RWPE1 (cell line): ENCODE measurements at regions not wholly inside any gene's neighbourhood (a gene's known extent, or its start where the extent isn't known, plus 50 kb on each side); places are given as distances from the start of the nearest gene placed in this dataset.

Experiments used
- CTCF ChIA-PET: fragments of 350-600 bp; sonication (Branson Sonifier 250); formaldehyde crosslinking; extraction: SDS; loops from one replicate; lab custom pipeline; 2021; lab: Yijun Ruan, JAX
- POLR2A ChIA-PET: fragments of 400-600 bp; formaldehyde crosslinking; extraction: SDS; loops from one replicate; lab custom pipeline; 2020; ENCODE audit warnings: antibody characterized with exemption; ENCODE audit not compliant: low non-redundant PET; lab: Yijun Ruan, JAX
- DNase-seq: peaks from one replicate; pipeline ENCODE4 v3.0.0; 2012; ENCODE audit warnings: low spot score
- H3K27ac ChIP-seq: fragments of 450-650 bp; 2 replicates; pipeline ENCODE4 v1.5.1; 2017
- CTCF ChIP-seq: fragments of 450-650 bp; conservative IDR thresholded peaks from 2 replicates; pipeline ENCODE4 v1.5.1; 2017; ENCODE audit warnings: low read depth, mild to moderate bottlenecking

GRCh38 chr13:19266979-19267378 lies 85.4 kb upstream of the TUBA3C start:
- POLR2A ChIA-PET = no interaction called here
- no peak for TF ChIP-seq CTCF
- DNase-seq = no peak
- H3K27ac ChIP-seq = no peak overlapping the region
- CTCF ChIA-PET = no interaction called here

- no peak for TF ChIP-seq CTCF
- ChIA-PET CTCF (no interaction called here), POLR2A (no interaction called here)
- no peak for DNase-seq
- H3K27ac ChIP-seq = no peak overlapping the region
Observed at GRCh38 chr13:19264711-19265110, 83.1 kb upstream of the TUBA3C start.

- CTCF ChIA-PET = no interaction called here
- DNase-seq = no peak
- no peak overlapping the region for H3K27ac ChIP-seq
- no peak for TF ChIP-seq CTCF
- POLR2A ChIA-PET = no interaction called here
Observed at GRCh38 chr13:19252381-19252780, 70.8 kb upstream of the TUBA3C start.

- CTCF ChIA-PET = no interaction called here
- no peak for TF ChIP-seq CTCF
- POLR2A ChIA-PET = no interaction called here
- no peak overlapping the region for H3K27ac ChIP-seq
- DNase-seq = no peak
Observed at GRCh38 chr13:19239114-19239860, 57.7 kb upstream of the TUBA3C start.
